Right atrium auricular region (tissue), 2 donors: ENCODE measurements at regions not wholly inside any gene's neighbourhood (a gene's known extent, or its start where the extent isn't known, plus 50 kb on each side); places are given as distances from the start of the nearest gene placed in this dataset.

Source experiments
- DNase-seq: peaks from one replicate; pipeline ENCODE4 v3.0.0-alpha.2; 2019; ENCODE audit warnings: low spot score
- H3K27ac ChIP-seq, 2 donors: fragments of 200-600 bp; sonication (generic); 1 replicate in 1 of 2; 2 replicates in 1 of 2; pipeline ENCODE4 v1.5.1; 2016 to 2019
- H3K27me3 ChIP-seq, 2 donors: fragments of 200-600 bp; sonication (generic); one replicate each; pipeline versions ENCODE4 v1.5.1 to v1.6.0; 2017 to 2019
- H3K36me3 ChIP-seq: fragments of 200-600 bp; sonication (generic); one replicate; pipeline ENCODE4 v1.5.1; 2016
- H3K4me1 ChIP-seq, 2 donors: fragments of 200-600 bp; sonication (generic); one replicate each; pipeline versions ENCODE4 v1.5.1 to v1.6.0; 2017 to 2019
- H3K4me3 ChIP-seq, 2 donors: fragments of 200-600 bp; sonication (generic); 1 replicate in 1 of 2; 2 replicates in 1 of 2; pipeline ENCODE4 v1.5.1; 2017 to 2019; ENCODE audit warnings: mild to moderate bottlenecking in 1 of 2, moderate library complexity in 1 of 2
- H3K9me3 ChIP-seq, 2 donors: fragments of 200-600 bp; sonication (generic); one replicate each; pipeline ENCODE4 v1.5.1; 2019
- TF ChIP-seq, protein P1 (sequence below), 2 donors: fragments of 200-600 bp; sonication (generic); IDR thresholded peaks; one replicate each; pipeline ENCODE4 v1.5.1; 2019; ENCODE audit warnings: antibody characterized with exemption in 2 of 2

DNA sequence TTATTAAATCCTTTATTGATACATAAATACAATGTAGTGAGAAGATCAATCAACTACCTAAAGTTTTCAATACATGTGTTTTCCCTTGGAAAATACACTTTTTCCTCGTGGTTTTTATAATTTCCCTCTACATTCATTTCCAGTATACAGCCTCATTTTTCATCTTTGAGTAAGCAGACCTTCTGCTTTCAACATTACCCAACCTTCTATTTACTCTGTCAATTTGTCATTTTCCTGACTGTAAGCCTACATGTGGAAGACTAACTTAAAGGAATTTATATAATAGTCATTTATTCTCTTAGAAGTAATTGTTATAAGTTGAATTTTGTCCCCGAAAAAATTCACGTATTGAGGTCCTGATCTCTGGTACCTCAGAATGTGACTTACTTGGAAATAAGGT, 594.0 kb downstream of the NUP35 start:
- Histone ChIP-seq H3K36me3 (no peaks in the 10 kb centered on the region), H3K9me3 (no peaks in the 10 kb centered on the region), H3K27me3 (no peaks in the 10 kb centered on the region), H3K4me1 (no peaks in the 10 kb centered on the region), H3K27ac (no peak overlapping the region), H3K4me3 (no peak overlapping the region)
- TF ChIP-seq, protein P1, sequence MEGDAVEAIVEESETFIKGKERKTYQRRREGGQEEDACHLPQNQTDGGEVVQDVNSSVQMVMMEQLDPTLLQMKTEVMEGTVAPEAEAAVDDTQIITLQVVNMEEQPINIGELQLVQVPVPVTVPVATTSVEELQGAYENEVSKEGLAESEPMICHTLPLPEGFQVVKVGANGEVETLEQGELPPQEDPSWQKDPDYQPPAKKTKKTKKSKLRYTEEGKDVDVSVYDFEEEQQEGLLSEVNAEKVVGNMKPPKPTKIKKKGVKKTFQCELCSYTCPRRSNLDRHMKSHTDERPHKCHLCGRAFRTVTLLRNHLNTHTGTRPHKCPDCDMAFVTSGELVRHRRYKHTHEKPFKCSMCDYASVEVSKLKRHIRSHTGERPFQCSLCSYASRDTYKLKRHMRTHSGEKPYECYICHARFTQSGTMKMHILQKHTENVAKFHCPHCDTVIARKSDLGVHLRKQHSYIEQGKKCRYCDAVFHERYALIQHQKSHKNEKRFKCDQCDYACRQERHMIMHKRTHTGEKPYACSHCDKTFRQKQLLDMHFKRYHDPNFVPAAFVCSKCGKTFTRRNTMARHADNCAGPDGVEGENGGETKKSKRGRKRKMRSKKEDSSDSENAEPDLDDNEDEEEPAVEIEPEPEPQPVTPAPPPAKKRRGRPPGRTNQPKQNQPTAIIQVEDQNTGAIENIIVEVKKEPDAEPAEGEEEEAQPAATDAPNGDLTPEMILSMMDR (IDR thresholded peaks at IDR 0.05): no peak
- no peak for DNase-seq

DNA sequence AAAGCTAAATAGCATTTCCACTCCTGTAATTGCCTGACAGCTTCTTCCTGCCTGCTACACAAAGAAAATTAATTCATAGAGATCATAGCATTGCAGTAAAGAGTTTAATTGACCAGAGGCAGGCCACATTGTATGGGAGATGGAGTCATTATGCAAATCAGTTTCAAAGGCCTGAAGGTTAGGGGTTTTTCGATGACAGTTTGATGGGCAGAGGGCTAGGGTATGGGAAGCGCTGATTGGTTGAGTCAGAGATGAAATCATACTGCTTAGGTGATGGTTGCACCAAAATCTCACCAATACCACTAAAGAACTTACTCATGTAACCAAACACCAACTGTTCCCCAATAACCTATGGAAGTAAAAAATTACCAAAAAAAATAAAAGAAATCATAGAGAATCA, 599.0 kb downstream of the NUP35 start:
- no peak for DNase-seq
- Histone ChIP-seq H3K27me3 (no peaks in the 10 kb centered on the region), H3K9me3 (no peaks in the 10 kb centered on the region), H3K4me3 (no peak overlapping the region), H3K36me3 (no peaks in the 10 kb centered on the region), H3K4me1 (no peaks in the 10 kb centered on the region), H3K27ac (no peak overlapping the region)
- TF ChIP-seq, protein P1 (IDR thresholded peaks at IDR 0.05): no peak

DNA sequence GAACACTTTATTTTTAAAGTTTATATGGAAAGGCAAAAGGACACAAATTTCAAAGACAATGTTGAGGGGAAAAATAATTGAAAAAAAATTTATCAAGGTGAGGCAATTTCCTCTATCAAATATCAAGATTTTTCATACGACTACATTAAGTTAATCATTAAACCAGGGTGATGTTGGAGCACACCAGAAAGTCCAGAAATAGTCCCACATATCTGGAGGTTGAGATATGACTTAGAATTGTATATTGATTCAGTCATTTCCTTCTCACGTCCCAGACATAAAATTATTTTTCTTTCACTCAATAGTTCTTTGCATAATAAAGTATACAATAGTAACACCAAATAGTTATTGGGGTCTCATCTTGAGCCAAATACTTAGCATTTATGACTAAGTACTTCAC, 605.1 kb downstream of the NUP35 start:
- Histone ChIP-seq H3K27me3 (no peaks in the 10 kb centered on the region), H3K4me1 (no peaks in the 10 kb centered on the region), H3K36me3 (no peaks in the 10 kb centered on the region), H3K27ac (no peak overlapping the region), H3K4me3 (no peak overlapping the region), H3K9me3 (no peaks in the 10 kb centered on the region)
- TF ChIP-seq, protein P1 (IDR thresholded peaks at IDR 0.05): no peak
- DNase-seq: no peak

DNA sequence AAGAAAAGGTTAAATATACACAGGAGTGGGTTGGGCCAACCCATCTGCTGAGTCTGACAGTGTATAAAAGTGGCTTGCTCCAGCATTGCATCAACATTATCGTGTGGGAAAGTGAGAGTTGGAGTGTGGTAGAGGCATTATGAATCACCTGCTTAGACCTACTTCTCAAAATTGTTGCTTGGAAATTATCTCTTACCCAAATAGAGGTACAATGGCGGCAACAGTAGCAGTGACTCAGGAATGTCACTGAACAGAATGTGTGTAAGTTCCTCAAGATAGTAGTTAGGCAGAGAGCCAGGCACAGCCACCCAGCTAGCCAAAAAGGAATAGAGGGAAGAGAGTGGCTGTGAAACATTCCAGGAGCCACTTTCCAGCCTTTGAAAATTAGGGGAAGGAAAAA, 616.0 kb downstream of the NUP35 start:
- H3K27ac ChIP-seq: no peak overlapping the region
- H3K9me3 ChIP-seq: no peaks in the 10 kb centered on the region
- H3K4me3 ChIP-seq: no peak overlapping the region
- H3K4me1 ChIP-seq: no peaks in the 10 kb centered on the region
- TF ChIP-seq, protein P1 (IDR thresholded peaks at IDR 0.05): no peak
- H3K27me3 ChIP-seq: no peaks in the 10 kb centered on the region
- H3K36me3 ChIP-seq: no peaks in the 10 kb centered on the region
- DNase-seq: no peak

DNA sequence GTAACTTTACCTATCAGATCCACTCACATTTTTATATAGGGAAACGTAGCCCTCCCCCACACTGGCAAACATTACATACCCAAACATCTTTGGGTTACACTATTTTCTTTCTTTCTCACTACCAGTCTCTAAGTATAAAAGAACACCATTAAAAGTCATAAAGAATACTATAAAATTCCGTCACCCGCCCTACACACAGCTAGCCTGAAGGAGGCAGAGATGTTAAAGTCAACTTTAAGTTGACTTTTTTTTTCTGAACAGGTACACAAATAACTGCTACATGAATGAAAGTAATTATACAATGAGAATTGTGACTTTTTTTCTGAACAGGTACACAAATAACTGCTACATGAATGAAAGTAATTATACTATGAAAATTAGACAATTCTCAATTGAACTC, 628.3 kb downstream of the NUP35 start:
- no peak overlapping the region for H3K4me3 ChIP-seq
- no peaks in the 10 kb centered on the region for H3K4me1 ChIP-seq
- no peaks in the 10 kb centered on the region for H3K27me3 ChIP-seq
- H3K27ac ChIP-seq: no peak overlapping the region
- TF ChIP-seq, protein P1 (IDR thresholded peaks at IDR 0.05): no peak
- H3K9me3 ChIP-seq: no peaks in the 10 kb centered on the region
- DNase-seq: no peak
- no peaks in the 10 kb centered on the region for H3K36me3 ChIP-seq

DNA sequence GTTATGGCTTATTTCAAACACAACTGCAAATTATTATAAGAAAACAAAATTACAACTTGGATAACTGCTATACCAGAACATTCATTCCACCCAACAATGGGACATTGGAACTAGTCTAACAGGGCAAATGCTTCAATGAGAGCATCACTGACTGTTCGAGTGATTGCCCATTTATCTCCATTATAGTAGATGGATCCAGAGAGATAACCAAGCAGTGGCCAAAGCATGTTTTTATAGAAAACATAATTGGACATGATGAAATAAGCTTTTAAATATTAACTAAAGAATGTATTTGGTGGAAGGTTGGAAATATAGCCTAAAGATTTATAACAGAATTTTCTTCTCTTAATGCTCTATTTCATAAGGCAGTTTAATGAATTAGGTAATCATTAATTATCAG, 634.8 kb downstream of the NUP35 start:
- H3K9me3 ChIP-seq: no peaks in the 10 kb centered on the region
- TF ChIP-seq, protein P1 (IDR thresholded peaks at IDR 0.05): no peak
- H3K27me3 ChIP-seq: no peaks in the 10 kb centered on the region
- no peak overlapping the region for H3K27ac ChIP-seq
- H3K4me3 ChIP-seq: no peak overlapping the region
- H3K36me3 ChIP-seq: no peaks in the 10 kb centered on the region
- DNase-seq: no peak
- H3K4me1 ChIP-seq: no peaks in the 10 kb centered on the region
